Stimulated activated CD4-positive, alpha-beta T cell treated with anti-CD3 and anti-CD28 coated beads, Interleukin-4, amount 100 ng/mL, for 24 hours (primary cell): ENCODE measurements at regions not wholly inside any gene's neighbourhood (a gene's known extent, or its start where the extent isn't known, plus 50 kb on each side); places are given as distances from the start of the nearest gene placed in this dataset.
A peak's percentile ranks its signal among the peaks of the same experiment; 100 is the strongest.
"Not testable (repeated sequence)": the region's sequence is repeated elsewhere in the genome, so short reads cannot be mapped to it uniquely, and the experiment has no call there.

Experiments
- DNase-seq: peaks from one replicate; pipeline ENCODE4 v3.0.0-alpha.2; 2020

DNA sequence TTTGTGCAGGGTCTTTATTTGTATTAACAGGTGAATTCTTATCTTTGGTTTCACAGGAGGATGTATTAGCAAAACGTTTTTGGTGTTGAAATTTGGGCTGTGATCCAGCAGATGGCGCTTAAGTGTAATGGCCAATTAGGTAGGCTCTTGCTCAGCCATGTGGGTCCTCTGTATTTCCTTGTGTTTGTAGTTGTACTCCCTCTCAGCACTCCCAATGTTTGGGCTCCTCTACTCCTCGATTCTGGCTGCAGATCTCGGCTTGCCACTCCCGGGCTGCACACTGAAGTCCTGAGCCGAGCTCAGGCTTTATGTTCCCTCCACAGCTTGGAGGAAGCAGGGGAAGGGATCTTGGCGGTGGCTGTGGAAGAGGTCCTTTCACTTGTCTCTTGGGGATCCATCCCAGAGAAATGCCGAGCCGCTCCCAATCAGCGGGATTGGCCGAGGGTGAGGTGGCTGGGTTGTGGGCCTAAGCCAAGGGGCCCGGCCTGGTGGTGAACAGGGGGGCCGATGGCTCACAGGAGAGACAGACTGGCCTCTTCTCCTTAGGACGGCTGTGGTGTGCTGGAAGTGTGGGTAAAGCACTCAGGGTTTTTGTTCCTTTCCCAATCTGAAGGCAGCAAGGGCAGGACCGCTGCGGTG is 133.7 kb downstream of the AEBP2 start:
- peak; percentile 20 for DNase-seq

DNA sequence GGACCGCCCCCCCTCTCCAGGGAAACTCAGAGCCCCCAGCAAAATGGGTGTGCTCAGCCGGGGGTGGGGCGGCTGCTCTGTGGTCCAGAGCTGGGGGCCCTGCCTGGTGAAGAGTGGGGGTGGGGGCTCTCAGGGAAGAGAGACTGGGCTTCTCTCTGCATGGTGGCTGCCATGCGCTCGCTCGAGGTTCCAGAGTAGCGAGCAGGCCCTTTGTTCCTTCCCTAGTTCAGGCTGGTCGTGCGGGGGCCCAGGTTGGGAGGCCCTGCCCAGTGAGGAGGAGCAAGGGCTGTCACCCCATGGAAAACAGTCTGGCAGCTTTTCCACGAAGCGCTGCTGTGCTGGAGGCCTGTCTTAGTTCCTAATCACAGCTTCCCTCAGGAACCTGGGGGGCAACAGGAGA is 134.6 kb downstream of the AEBP2 start:
- no peak for DNase-seq

DNA sequence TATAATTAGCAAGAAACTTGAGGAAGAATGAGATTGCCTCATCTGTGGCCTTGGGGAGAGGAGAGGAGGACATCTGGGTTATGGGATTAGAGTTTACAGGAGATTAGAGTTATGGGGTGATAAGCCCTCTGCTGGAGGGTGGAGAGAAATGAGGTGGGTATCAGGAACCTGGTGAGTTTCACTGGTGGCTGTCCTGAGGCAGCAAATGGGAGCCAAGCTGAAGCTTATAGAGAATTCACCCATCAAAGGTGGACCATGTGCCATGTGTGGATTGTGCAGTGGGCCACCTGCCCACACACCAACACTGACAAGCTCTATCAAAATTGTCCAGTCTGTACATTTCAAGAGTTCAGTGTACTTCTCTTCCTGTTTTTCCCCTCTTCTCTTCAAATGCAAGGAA is 135.3 kb downstream of the AEBP2 start:
- no peak for DNase-seq

DNA sequence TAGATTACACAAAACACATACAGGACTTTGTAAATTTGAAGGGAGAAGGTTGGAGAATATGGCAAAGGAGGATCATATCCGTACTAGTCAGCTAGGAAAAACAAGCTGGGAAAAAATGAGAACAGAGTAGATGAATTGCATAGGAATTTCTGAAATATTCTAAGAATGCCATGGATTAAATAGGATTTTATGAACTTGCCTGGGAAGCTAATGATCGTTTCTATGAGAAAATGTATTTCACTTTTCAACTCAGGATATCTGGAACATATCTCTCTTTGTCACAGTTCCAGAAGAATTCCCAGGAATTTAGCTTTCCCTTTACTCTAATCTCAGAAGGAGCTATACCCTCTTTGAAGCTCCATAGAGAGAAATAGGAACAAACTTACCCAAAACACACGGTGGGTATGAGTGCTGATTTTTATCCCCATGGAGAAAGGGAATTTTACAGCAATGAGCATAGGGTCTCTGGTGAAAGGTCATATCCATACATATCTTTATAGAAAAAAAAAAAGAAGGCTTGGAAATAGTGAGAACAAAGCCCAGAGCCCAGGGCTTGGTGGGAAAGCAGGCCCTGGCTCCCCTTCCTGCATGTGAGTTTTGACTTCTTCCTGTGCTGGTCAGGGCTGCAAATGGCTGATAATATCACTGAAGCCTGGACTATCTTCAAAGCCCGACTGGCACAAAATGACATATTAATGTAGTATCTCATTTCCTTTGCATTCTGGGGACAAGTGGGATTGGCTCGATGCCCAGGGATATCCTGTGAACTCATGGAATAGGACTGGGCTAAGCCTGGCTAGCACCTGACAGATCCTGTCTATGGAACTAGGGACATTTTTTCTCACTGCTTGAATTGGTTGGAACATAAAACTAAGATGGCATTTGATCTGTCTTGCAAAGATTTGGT is 136.3 kb downstream of the AEBP2 start:
- DNase-seq, result no peak

DNA sequence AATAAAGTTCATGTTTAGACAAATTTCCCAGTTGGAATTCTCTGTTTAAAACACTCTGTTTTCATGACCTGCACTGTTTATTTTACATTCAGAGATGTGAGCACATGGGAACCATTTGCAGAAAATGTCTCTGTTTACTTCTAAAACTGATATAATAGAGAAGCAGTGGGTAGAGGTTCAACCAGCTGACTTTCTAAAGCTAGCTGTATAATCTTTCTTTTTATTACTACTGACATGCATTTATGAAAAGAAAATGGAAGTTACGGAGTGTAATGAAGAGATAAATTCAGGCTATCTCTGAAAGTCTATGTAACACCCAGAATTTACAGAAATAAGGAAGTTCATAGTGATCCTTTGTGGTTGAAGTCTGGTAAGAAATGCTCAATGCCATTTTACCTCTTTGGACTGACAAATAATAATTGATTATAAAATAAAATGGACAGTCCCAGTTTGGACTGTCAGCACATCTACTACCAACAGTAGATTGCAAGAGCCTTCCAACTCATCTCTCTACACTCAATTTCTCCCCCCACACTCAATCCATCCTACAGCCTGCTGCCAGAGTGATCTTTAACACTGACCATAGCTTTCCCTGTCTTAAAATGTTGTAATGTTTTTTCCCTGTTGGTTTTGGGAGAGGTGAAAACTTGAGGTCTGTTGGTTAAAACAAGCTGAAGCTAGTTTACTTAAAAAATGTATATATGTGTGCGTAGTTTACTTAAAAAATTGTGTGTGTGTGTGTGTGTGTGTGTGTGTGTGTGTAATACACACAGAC is 137.4 kb downstream of the AEBP2 start:
- DNase-seq, result no peak

DNA sequence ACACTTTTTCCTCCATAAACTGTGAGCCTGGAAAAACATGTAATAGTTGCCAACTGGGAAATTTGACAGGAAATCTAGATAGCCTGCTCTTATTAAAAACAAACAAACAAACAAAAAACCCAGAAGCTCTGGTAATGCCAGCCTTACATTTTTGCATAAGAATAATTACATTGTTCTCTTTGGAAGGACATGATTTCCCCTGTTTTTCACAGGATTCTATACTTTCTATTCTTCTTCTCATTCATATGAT is 137.9 kb downstream of the AEBP2 start:
- DNase-seq, result no peak

DNA sequence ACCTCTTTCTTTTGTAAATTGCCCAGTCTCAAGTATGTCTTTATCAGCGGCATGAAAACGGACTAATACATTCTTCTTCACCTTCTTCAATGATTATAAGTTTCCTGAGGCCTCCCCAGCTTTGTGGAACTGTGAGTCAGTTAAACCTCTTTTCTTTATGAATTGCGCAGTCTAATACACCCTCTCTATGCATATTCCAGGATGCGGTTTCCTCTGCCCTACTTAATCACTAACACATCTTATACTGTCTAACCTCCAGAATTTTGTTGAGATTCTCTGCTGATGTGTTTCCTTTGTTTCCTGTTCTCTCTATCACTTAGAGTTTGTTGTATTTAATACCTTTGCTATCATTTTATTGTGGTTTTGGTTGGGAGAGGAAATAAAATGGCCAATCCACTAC is 145.4 kb downstream of the AEBP2 start:
- DNase-seq, result no peak

DNA sequence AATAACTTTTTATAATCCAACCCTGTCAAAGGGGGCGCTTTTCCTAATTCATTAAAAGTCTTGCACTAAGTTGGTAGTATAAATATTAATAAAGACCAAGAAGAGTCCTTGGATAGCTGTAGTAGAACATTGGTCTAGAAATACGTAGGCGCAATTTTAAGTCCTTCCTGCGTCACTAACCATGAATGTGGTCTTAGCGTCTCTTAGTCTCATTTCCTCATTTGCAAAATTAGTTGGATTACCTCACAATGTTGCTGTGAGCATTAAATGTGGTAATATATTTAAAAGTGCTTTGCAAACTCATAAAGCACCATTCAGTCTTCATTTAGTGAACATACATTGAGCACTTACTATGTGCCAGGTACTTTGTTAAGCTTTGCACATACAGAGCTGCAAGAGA is 149.7 kb downstream of the AEBP2 start:
- no peak for DNase-seq

DNA sequence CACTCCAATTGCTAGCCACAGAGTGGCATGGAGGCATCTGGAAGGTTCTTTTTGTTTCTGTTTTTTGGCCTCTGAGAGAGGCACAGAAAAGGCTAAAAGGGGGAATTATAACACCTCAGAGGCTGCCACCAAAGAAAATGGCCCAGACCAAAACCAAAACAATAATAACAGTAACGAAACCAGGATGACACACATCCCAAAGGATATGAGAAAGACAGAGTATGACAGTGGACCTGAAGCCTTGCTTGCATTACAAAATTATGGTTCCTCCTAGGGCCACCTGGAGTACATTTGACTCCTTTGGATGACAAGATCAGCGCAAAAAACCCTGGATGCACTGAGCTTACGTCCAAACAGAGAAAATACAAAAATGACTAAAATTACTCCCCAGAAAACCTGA is 152.7 kb downstream of the AEBP2 start:
- no peak for DNase-seq

DNA sequence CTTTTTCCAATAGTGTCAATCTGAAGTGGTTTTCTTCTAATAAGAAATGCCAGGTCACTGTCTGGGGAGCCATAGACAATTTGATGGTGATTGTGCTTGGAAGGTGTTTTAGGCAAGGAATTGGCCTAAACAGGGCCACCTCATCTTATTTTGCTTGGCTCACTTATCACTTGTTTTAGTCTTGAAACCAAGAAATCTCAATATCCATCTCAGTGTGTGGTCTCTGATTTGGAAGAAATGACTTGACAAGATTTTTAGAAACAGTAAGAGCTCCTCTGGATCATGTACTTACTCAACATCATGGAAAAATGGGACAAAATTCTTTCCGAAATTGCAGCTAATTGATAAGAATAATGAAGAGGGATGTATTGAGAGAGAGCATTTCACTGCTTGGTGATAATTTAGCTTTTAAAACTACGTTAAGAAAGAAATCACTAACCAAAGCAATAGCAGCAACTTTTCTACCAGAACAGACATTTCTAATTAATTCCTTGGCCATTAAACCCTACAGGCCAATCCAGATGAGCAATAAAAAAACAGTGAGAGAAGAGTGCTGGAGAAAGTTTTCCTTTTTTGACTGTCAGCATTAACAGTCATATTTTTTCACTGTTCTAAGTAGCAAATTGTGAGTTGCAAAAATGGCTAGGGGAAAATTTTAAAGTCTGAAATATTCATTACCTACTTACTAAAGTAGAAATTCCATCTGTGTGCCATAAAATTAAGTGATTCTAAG is 157.3 kb downstream of the AEBP2 start:
- no peak for DNase-seq

DNA sequence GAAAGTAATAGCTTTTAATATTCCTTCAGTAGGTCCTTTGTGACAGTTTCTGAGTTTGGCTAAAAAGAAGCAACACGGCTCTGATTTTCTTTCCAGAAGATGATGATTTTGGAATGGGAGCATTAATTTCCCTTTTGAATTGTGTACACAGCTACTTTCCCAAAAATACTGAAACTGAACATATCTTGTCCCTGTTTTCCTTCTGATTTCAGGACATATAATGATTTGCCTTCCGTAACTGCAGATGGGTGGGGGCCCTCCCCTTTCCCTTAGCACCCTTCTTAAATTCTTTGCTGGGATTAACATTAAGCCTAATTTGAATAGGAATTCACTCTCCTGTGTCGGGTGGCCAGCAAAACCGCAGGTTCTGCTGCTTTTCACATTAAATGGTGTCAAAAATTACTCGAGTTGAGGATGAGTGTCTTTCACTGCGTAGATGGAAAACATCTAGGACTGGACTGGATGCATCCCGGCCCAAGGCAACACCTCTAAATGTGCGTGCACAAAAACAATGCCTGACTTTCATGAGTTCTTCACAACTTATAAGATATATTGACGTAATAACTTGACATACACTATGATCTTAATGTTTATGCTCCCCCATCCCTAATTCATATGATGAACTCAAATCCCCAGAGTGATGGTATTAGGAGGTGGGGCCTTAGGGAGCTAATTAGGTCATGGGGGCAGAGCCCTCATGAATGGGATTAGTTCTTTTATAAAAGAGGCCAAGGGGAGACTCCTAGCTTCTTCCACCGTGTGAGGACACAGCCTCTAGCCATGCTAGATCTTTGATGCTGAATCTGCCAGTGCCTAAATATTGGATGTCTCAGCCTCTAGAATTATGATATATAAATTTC is 158.1 kb downstream of the AEBP2 start:
- no peak for DNase-seq

DNA sequence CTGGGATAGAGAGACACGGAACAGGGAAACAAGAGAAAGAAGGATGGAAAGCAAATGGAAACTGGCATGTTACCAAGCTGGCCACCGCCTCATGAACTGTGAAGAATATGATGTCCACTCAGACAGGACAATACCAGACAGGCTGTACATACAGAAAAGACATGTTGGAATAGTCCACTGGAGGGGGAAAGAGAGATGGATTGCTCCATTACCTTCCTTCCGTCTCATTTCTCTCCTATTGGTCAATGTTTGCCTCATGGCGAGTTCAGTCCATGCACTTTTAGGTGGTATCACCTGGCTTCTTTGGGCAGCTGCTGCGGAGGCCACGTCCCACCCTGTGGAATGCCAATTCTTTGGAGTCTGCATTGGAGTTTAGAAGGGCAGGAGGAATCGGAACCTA is 166.4 kb downstream of the AEBP2 start:
- DNase-seq, result no peak

DNA sequence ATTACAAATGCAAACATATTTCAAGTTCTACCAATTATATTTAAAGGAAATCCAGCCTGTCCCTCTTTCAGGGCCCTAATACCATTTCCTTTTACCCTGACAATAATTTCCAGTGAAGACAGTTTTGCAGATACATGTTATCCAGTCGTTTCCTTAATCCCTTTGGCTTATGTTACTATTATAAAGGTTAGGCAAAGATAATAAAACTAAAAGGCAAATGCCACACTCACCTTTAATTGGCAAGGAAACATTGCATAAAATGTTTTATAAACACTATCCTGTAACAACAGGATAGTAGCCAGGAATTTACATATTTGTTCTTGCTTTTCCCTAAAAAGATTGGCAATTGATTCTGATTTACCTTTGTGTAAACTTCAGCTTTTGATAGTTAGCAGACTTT is 168.7 kb downstream of the AEBP2 start:
- no peak for DNase-seq

DNA sequence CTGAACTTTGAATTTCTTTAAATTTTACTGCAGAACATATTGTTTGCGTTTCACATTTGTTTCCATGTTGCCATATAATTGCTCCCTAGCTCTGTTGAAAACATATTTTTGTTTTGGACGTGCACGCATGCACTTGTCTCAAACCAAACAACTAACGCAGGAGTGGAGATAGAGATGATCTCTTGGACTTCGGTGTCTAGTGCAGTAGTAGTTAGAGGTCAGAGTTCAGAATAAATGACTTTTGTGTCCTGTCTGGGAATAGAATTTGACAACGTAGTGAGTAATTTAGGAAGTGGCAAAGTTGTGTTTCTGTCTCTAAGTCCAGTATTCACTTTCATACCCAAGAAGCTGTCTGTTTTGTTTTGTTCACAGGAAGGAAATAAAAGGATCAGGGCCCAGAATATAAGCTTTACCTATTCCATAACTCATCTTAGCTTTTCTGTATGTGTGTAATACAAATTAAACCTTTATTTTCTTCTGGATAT is 173.8 kb downstream of the AEBP2 start:
- DNase-seq, result no peak

DNA sequence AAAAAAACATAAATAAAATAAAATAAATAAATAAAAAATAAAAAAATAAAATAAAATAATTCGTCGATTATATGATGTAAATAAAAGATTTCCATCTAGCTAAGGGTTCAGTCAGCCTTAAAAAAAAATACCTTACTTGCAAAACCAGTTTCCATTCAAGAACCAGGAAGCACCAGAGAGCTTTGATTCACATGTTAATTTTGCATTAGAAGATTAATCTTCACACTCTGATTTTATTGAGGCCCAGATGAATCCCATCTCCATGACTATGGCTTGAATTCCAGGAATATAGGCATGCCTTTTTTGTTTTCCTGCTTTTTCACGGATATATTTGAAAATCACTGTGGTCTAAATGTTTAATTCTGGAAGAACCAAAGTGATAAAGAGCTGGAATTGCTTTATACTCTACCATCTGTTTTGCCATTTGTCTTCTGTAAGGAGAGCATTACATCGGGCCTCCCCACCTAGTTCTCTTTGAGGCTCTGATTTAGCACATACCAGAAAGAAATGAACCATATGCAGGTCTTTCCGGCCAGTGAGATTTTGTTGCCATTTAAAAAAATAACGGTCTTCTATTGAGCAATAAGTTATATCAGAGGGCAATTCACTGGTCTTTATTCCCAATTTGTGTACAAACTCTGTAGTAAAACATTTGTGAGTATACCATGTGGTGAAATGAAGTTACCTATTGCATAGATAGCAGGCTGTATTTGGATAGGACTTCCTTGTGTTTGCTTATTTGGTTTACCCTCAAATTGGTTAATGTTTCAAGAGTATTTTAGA is 175.5 kb downstream of the AEBP2 start:
- DNase-seq, result no peak

DNA sequence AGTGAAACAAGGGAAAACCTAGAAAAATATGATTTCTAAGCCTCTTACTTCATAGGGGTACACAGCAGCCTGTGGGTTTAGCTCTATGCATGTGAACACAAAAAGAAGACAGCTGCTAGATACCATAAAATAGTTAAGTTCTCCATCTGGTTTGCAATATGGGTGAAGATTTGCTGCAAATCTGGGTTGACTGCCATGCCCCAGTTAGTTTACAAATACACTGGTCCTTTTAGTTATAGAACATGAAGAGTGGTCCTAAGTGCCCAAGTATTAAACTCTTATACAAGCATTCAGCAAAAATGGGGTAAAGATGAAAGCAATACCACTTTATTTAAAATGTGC is 176.1 kb downstream of the AEBP2 start:
- no peak for DNase-seq

DNA sequence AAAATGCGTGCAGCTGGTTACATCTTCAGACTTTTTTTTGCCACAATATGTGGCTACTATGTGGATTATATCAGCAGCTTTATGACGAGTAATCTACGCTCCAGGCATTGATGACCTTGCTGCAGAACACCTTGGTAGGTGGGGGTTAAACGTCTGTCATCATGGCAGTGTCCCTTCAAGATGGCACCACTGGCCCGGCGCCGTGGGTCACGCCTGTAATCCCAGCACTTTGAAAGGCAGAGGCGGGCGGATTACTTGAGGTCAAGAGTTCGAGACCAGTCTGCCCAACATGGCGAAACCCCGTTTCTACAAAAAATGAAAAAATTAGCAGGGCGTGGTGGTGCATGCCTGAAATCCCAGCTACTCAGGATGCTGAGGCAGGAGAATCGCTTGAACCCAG is 177.5 kb downstream of the AEBP2 start:
- DNase-seq, result no peak

DNA sequence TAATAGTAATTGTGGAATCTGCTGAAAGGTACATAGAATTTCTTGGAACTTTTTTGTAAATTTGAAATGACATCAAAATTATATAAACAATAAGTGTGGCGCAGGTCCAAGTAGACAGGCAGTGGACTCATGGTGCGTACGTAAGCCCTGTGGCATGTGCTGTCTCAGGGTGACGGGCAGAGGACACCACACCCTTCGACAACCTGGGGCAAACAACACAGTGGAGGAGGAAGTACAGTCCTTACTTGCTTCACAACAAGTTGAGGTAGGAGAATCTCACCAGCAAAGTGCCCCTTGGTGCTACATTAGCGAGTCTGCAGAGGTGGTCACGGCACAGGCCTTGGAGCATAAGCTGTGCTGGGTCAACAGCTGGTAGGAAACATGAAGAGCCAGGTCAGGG is 180.9 kb downstream of the AEBP2 start:
- no peak for DNase-seq

DNA sequence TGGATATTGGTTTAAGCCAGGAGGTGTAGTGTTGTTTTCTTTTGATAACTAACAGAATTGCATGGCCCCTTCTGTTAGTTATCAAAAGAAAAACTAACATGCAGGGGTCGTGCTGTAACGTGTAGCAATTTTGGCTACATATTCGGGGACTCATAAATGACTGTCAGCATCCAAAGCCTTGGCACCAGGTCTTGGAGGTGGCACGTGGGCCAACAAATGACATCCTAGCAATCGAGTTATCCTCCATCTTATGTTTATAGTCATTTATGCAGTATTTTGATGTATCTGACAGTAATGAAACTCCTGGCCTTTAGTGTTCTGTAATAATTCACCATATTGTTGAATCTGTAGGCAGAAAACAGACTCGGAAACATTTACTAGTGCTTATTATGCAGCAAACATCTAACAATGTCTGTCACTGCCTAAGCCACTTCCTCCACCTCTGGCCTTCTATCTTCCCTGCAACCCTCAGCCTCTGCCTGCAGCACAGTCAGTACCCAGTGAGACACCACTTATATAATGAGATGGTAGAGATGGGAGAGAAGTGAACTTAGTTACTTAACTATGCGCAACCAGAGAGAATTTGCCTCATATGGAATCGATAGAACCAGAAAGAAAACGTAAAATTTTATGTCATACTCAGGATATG is 184.6 kb downstream of the AEBP2 start:
- no peak for DNase-seq

DNA sequence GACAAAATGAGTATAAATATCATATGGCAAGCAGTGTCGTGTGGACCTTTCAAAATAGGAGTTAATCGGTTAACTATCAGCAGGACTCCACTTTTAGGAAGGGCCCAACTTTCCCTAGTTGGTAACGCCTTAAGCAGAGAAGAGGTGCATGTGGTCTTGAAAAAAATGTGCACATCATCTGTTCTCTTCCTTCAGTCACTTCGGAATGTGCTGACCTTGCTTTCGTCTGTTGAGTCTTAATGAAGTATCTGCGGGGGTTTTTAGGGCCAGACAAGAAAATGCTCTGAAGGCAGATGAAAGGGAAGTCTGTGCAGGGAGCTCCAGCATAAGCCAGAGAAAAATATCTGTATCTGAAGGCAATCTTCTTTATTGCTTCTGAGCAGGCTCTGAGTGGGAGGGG is 185.2 kb downstream of the AEBP2 start:
- no peak for DNase-seq

DNA sequence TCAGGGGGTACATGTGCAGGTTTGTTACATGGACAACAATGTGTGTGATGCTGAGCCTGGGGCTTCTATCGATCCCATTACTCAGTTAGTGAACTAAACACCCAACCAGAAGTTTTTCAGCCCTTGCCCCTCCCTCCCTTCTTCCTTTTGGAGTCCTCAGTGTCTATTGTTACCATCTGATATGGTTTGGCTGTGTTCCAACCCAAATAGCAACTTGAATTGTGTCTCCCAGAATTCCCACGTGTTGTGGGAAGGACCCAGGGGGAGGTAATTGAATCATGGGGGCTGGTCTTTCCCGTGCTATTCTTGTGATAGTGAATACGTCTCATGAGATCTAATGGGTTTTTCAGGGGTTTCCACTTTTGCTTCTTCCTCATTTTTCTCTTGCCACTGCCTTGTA is 186.3 kb downstream of the AEBP2 start:
- DNase-seq, result not testable (repeated sequence)
